Parathyroid adenoma (tissue), 2 donors: ENCODE measurements at regions not wholly inside any gene's neighbourhood (a gene's known extent, or its start where the extent isn't known, plus 50 kb on each side); places are given as distances from the start of the nearest gene placed in this dataset.

Experiments used
- H2AFZ ChIP-seq: fragments of 300-600 bp; sonication (generic); one replicate; pipeline ENCODE4 v1.7.0; 2017; ENCODE audit warnings: antibody characterized with exemption, mild to moderate bottlenecking
- H3K27ac ChIP-seq: fragments of 300-600 bp; sonication (generic); one replicate; pipeline ENCODE4 v1.7.0; 2017
- H3K27me3 ChIP-seq: fragments of 300-600 bp; sonication (generic); one replicate; pipeline ENCODE4 v1.7.0; 2017; ENCODE audit warnings: low read length; ENCODE audit not compliant: control insufficient read depth, insufficient read depth
- H3K36me3 ChIP-seq: fragments of 300-600 bp; sonication (generic); one replicate; pipeline ENCODE4 v1.7.0; 2017; ENCODE audit warnings: low read length; ENCODE audit not compliant: control insufficient read depth, insufficient read depth
- H3K4me1 ChIP-seq: fragments of 300-600 bp; sonication (generic); one replicate; pipeline ENCODE4 v1.7.0; 2017; ENCODE audit warnings: control low read depth
- H3K4me2 ChIP-seq: fragments of 300-600 bp; sonication (generic); one replicate; pipeline ENCODE4 v1.7.0; 2017; ENCODE audit warnings: low read length
- H3K4me3 ChIP-seq: fragments of 300-600 bp; sonication (generic); one replicate; pipeline ENCODE4 v1.7.0; 2017; ENCODE audit warnings: low read depth, low read length
- H3K79me2 ChIP-seq: fragments of 300-600 bp; sonication (generic); one replicate; pipeline ENCODE4 v1.7.0; 2017; ENCODE audit warnings: control low read depth
- H3K9ac ChIP-seq: fragments of 300-600 bp; sonication (generic); one replicate; pipeline ENCODE4 v1.7.0; 2017; ENCODE audit warnings: mild to moderate bottlenecking
- H3K9me3 ChIP-seq: fragments of 300-600 bp; sonication (generic); one replicate; pipeline ENCODE4 v1.7.0; 2017; ENCODE audit warnings: low read length; ENCODE audit not compliant: control insufficient read depth
- TF ChIP-seq, protein P1 (sequence below): fragments of 300-600 bp; sonication (generic); IDR thresholded peaks from one replicate; pipeline ENCODE4 v1.7.0; 2017; ENCODE audit warnings: antibody characterized with exemption, mild to moderate bottlenecking
- donor health status: primary hyperparathyroidism.

DNA sequence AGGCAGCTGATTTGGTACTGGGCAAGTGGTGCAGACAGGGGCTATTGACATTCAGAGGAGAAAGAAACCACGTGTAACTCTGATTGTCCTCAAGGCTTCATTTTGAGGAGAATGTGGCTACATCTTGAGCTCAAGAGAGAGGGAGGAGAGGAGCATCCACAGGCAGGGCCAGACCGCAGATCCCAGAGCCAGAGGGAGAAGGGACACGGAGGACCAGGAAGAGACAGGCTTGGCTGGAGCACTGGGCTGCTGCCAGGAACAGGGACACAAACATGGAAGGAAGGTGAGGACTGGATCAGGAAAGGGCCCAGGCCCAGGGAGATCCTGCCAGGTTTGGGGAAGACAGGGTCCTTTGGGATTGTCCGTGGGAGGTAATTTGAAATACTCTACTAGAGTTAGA, 158.3 kb downstream of the GPAM start:
- Histone ChIP-seq H3K9me3 (no peaks in the 10 kb centered on the region), H3K27me3 (no peaks in the 10 kb centered on the region), H3K36me3 (no peaks in the 10 kb centered on the region), H3K4me3 (no peak overlapping the region), H3K79me2 (no peaks in the 10 kb centered on the region), H3K9ac (no peak overlapping the region), H3K4me1 (no peaks in the 10 kb centered on the region), H3K4me2 (no peak overlapping the region), H3K27ac (no peak overlapping the region), H2AFZ (no peak overlapping the region)
- TF ChIP-seq, protein P1, sequence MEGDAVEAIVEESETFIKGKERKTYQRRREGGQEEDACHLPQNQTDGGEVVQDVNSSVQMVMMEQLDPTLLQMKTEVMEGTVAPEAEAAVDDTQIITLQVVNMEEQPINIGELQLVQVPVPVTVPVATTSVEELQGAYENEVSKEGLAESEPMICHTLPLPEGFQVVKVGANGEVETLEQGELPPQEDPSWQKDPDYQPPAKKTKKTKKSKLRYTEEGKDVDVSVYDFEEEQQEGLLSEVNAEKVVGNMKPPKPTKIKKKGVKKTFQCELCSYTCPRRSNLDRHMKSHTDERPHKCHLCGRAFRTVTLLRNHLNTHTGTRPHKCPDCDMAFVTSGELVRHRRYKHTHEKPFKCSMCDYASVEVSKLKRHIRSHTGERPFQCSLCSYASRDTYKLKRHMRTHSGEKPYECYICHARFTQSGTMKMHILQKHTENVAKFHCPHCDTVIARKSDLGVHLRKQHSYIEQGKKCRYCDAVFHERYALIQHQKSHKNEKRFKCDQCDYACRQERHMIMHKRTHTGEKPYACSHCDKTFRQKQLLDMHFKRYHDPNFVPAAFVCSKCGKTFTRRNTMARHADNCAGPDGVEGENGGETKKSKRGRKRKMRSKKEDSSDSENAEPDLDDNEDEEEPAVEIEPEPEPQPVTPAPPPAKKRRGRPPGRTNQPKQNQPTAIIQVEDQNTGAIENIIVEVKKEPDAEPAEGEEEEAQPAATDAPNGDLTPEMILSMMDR, result no peak

DNA sequence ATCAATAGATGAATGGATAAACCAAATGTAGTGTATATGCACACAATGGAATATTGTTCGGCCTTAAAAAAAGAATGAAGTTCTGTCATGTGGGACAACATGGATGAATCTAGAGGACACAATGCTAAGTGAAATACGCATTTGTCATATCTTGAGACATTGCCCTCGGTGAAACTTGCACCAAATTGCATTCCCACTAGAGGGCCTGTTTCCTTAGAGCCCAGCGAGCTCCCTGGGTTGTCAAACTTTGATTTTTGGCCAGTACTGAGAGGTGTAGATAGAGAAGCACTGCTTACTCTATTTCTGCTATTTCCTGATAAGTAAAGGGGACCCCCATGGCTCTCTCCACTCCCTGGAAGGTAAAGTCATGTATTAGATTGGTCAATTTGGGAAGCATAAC, 157.1 kb downstream of the GPAM start:
- TF ChIP-seq, protein P1, result no peak
- Histone ChIP-seq H3K4me1 (no peaks in the 10 kb centered on the region), H3K4me3 (no peak overlapping the region), H3K4me2 (no peak overlapping the region), H3K9me3 (no peaks in the 10 kb centered on the region), H3K79me2 (no peaks in the 10 kb centered on the region), H3K27me3 (no peaks in the 10 kb centered on the region), H3K9ac (no peak overlapping the region), H3K36me3 (no peaks in the 10 kb centered on the region), H2AFZ (no peak overlapping the region), H3K27ac (no peak overlapping the region)

DNA sequence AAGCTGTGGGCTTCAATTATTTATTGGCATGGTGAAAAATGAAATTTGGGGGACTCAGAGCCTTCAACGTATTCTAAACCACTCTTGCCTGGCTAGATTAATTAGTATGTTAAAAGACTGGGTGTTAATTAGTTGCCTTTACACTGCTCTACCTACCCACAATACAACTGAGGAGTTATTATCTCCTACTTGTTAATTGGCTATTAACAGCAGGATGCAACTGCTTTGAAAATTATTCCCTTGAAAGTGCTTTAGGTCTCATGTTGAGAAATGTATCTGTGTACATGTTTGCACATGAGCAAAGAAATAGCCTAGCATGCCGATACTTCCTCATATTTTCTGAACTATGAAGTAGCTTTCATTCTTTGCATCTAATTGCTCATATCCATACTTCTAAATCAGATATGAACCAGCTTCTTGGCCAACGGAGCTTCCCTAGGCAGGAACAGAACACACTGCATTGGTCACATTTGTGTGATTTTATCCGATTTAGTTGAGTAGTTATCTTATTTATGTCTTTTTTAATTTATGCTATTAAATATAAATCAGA, 155.8 kb downstream of the GPAM start:
- Histone ChIP-seq H3K36me3 (no peaks in the 10 kb centered on the region), H3K4me1 (no peaks in the 10 kb centered on the region), H3K9ac (no peak overlapping the region), H3K27me3 (no peaks in the 10 kb centered on the region), H3K4me3 (no peak overlapping the region), H3K79me2 (no peaks in the 10 kb centered on the region), H3K27ac (no peak overlapping the region), H2AFZ (no peak overlapping the region), H3K4me2 (no peak overlapping the region), H3K9me3 (no peaks in the 10 kb centered on the region)
- TF ChIP-seq, protein P1, result no peak

DNA sequence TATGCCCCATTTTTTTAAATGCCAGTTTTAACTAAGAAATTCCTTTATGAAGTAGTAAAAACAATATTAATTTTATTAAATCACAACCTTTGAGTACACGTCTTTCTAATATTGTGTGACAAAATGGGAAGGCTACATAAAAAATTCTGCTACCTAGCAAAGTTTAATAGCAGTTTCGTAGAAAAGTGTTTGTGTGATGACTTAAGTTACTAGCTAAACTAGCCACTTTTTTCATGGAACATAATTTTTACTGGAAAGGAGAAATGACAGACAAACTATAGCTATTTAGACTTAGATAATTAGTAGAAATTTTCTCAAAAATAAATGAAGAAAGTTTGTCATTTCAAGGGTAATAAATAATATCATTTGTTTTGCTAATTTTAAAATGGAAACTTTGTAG, 153.1 kb downstream of the GPAM start:
- H3K36me3 ChIP-seq, result no peaks in the 10 kb centered on the region
- H3K27me3 ChIP-seq, result no peaks in the 10 kb centered on the region
- no peak overlapping the region for H3K9ac ChIP-seq
- H3K79me2 ChIP-seq, result no peaks in the 10 kb centered on the region
- TF ChIP-seq, protein P1, result no peak
- H2AFZ ChIP-seq, result no peak overlapping the region
- H3K4me2 ChIP-seq, result no peak overlapping the region
- H3K27ac ChIP-seq, result no peak overlapping the region
- no peak overlapping the region for H3K4me3 ChIP-seq
- H3K9me3 ChIP-seq, result no peaks in the 10 kb centered on the region
- H3K4me1 ChIP-seq, result no peaks in the 10 kb centered on the region

DNA sequence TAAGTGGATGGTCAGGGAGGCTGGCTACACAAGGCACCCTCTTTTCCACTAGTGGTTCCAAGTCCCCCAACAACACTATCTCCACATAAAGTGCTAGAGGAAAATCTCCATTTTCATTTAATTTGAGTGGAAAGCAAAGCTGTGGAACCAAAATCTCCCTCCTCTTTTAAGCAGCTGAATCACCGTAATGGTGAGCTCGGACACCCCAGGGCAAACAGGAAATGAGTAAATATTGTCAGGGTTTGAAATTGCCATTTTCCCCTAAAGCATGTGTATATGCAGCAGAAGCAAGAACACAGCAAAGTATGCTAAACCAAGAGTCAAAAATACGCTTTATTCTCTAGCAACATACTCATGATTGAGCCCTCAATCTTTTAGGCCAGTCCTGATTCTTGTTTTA, 143.7 kb downstream of the GPAM start:
- no peaks in the 10 kb centered on the region for H3K36me3 ChIP-seq
- H3K4me1 ChIP-seq, result no peaks in the 10 kb centered on the region
- H3K9ac ChIP-seq, result no peak overlapping the region
- TF ChIP-seq, protein P1, result no peak
- no peaks in the 10 kb centered on the region for H3K9me3 ChIP-seq
- no peak overlapping the region for H3K4me2 ChIP-seq
- H3K27ac ChIP-seq, result no peak overlapping the region
- H3K27me3 ChIP-seq, result no peaks in the 10 kb centered on the region
- no peak overlapping the region for H2AFZ ChIP-seq
- no peak overlapping the region for H3K4me3 ChIP-seq
- H3K79me2 ChIP-seq, result no peaks in the 10 kb centered on the region
